AG10803 (cell line): ENCODE measurements at regions not wholly inside any gene's neighbourhood (a gene's known extent, or its start where the extent isn't known, plus 50 kb on each side); places are given as distances from the start of the nearest gene placed in this dataset.

Source experiments
- DNase-seq: peaks from one replicate; pipeline ENCODE4 v3.0.0; 2010; ENCODE audit warnings: low read depth
- H3K4me3 ChIP-seq: 2 replicates; pipeline ENCODE4 v1.5.1; 2011; ENCODE audit warnings: mild to moderate bottlenecking, low read length, control low read depth
- CTCF ChIP-seq: conservative IDR thresholded peaks from 2 replicates; pipeline ENCODE4 v1.5.1; 2011; ENCODE audit warnings: mild to moderate bottlenecking, low read length, control low read depth, inconsistent platforms

- DNase-seq, result no peak
- TF ChIP-seq CTCF, result no peak
- no peak overlapping the region for H3K4me3 ChIP-seq
These were observed 262.4 kb upstream of the RMST start for GRCh38 chr12:97200181-97200580.

- DNase-seq, result no peak
- TF ChIP-seq CTCF, result no peak
- H3K4me3 ChIP-seq, result no peak overlapping the region
These were observed 259.2 kb upstream of the RMST start for GRCh38 chr12:97203408-97203807.

GRCh38 chr12:97209997-97210396, 252.6 kb upstream of the RMST start:
- no peak for DNase-seq
- no peak overlapping the region for H3K4me3 ChIP-seq
- no peak for TF ChIP-seq CTCF

GRCh38 chr12:97211416-97211930, 251.1 kb upstream of the RMST start:
- no peak overlapping the region for H3K4me3 ChIP-seq
- DNase-seq, result no peak
- TF ChIP-seq CTCF, result no peak

GRCh38 chr12:97216848-97217247, 245.8 kb upstream of the RMST start:
- DNase-seq, result no peak
- no peak overlapping the region for H3K4me3 ChIP-seq
- TF ChIP-seq CTCF, result no peak

GRCh38 chr12:97222391-97222790, 240.2 kb upstream of the RMST start:
- H3K4me3 ChIP-seq, result no peak overlapping the region
- TF ChIP-seq CTCF, result no peak
- DNase-seq, result no peak

GRCh38 chr12:97223419-97223818, 239.2 kb upstream of the RMST start:
- no peak for DNase-seq
- no peak for TF ChIP-seq CTCF
- H3K4me3 ChIP-seq, result no peak overlapping the region
